ENCODE measurements at regions not wholly inside any gene's neighbourhood (a gene's known extent, or its start where the extent isn't known, plus 50 kb on each side); places are given as distances from the start of the nearest gene placed in this dataset.

- peaks cover 22% of the 10 kb centered on the region for H3K4me1 Mint-ChIP-seq
- ChIA-PET CTCF (interaction anchor here (1.5 kb wide), 1 partner anchor 252 kb away, joined by 4 read pairs; no protein-coding TSS in a partner anchor), POLR2A (no interaction called here)
- H3K36me3 Mint-ChIP-seq, result no peaks in the 10 kb centered on the region
- H3K27me3 Mint-ChIP-seq (ENCODE audit: low read depth), result no peaks in the 10 kb centered on the region
- no peaks in the 10 kb centered on the region for H3K9me3 Mint-ChIP-seq
- no peak overlapping the region for H3K4me3 Mint-ChIP-seq
- no peak overlapping the region for H3K27ac Mint-ChIP-seq
- no peak for ATAC-seq
- TF ChIP-seq ATF2 (CRISPR knock-in tag; IDR thresholded peaks at IDR 0.05; ENCODE audit: borderline replicate concordance, low read depth), result no peak
- DNase-seq (ENCODE audit: low spot score), result no peak
Observed at GRCh38 chr2:195407783-195408182, 249.2 kb upstream of the SLC39A10 start.

- CTCF ChIA-PET, result interaction anchor here (0.6 to 1.5 kb wide), 2 partner anchors 40 to 253 kb away, joined by 3 to 4 read pairs; no protein-coding TSS in a partner anchor
- Mint-ChIP-seq H3K4me3 (no peak overlapping the region), H3K9me3 (no peaks in the 10 kb centered on the region), H3K27me3 (ENCODE audit: low read depth) (no peaks in the 10 kb centered on the region), H3K27ac (no peak overlapping the region), H3K36me3 (no peaks in the 10 kb centered on the region), H3K4me1 (peaks cover 22% of the 10 kb centered on the region)
- DNase-seq (ENCODE audit: low spot score) (no peak), ATAC-seq (peak; percentile 68)
- TF ChIP-seq ATF3 (CRISPR knock-in tag; conservative IDR thresholded peaks at IDR 0.05), result no peak
- TF ChIP-seq NR3C1 (CRISPR knock-in tag; conservative IDR thresholded peaks at IDR 0.05; ENCODE audit: low read depth), result no peak
- no peak for TF ChIP-seq KAT7 (CRISPR knock-in tag; IDR thresholded peaks at IDR 0.05; ENCODE audit: borderline replicate concordance)
- TF ChIP-seq FOXK1 (CRISPR knock-in tag; IDR thresholded peaks at IDR 0.05), result no peak
- no peak for TF ChIP-seq ZNF263 (CRISPR knock-in tag; IDR thresholded peaks at IDR 0.05; ENCODE audit: low read depth)
- no peak for TF ChIP-seq ZBTB21 (CRISPR knock-in tag; IDR thresholded peaks at IDR 0.05; ENCODE audit: borderline replicate concordance)
- no peak for TF ChIP-seq SMAD3 (CRISPR knock-in tag; IDR thresholded peaks at IDR 0.05; ENCODE audit: borderline replicate concordance)
- no peak for TF ChIP-seq E2F4 (CRISPR knock-in tag; IDR thresholded peaks at IDR 0.05; ENCODE audit: borderline replicate concordance, low read depth)
- no peak for TF ChIP-seq NFYB (CRISPR knock-in tag; conservative IDR thresholded peaks at IDR 0.05; ENCODE audit: low read depth)
- TF ChIP-seq PREB (CRISPR knock-in tag; IDR thresholded peaks at IDR 0.05; ENCODE audit: borderline replicate concordance), result no peak
- POLR2A ChIA-PET, result no interaction called here
Observed at GRCh38 chr2:195406886-195407603, 250.0 kb upstream of the SLC39A10 start.

- H3K4me1 Mint-ChIP-seq, result peaks cover 8% of the 10 kb centered on the region
- DNase-seq (ENCODE audit: low spot score), result no peak
- CTCF ChIA-PET, result no interaction called here
- H3K4me3 Mint-ChIP-seq, result no peak overlapping the region
- no peaks in the 10 kb centered on the region for H3K36me3 Mint-ChIP-seq
- no peak overlapping the region for H3K27ac Mint-ChIP-seq
- no peaks in the 10 kb centered on the region for H3K27me3 Mint-ChIP-seq (ENCODE audit: low read depth)
- no peak for ATAC-seq
- POLR2A ChIA-PET, result interaction anchor here (1.1 kb wide), 1 partner anchor 10 kb away, joined by 4 read pairs; no protein-coding TSS in a partner anchor
- H3K9me3 Mint-ChIP-seq, result no peaks in the 10 kb centered on the region
- TF ChIP-seq ZNF281 (CRISPR knock-in tag; IDR thresholded peaks at IDR 0.05) (no peak), FOXP1 (CRISPR knock-in tag; IDR thresholded peaks at IDR 0.05; ENCODE audit: borderline replicate concordance) (no peak), CTCF (IDR thresholded peaks at IDR 0.05) (no peak), TEAD1 (CRISPR knock-in tag; IDR thresholded peaks at IDR 0.05) (no peak), MYBL2 (CRISPR knock-in tag; IDR thresholded peaks at IDR 0.05) (no peak), SMAD4 (CRISPR knock-in tag; IDR thresholded peaks at IDR 0.05) (no peak), ZNF416 (CRISPR knock-in tag; IDR thresholded peaks at IDR 0.05) (no peak), SMAD3 (CRISPR knock-in tag; IDR thresholded peaks at IDR 0.05; ENCODE audit: borderline replicate concordance) (no peak), IRF2 (CRISPR knock-in tag; IDR thresholded peaks at IDR 0.05; ENCODE audit: borderline replicate concordance, low read depth) (no peak), ZNF512 (CRISPR knock-in tag; IDR thresholded peaks at IDR 0.05; ENCODE audit: borderline replicate concordance) (no peak)
Observed at GRCh38 chr2:195404651-195405050, 252.4 kb upstream of the SLC39A10 start.

All from WTC11 (cell line).